AG10803 (cell line): ENCODE measurements at regions not wholly inside any gene's neighbourhood (a gene's known extent, or its start where the extent isn't known, plus 50 kb on each side); places are given as distances from the start of the nearest gene placed in this dataset.

Experiments used
- DNase-seq: peaks from one replicate; pipeline ENCODE4 v3.0.0; 2010; ENCODE audit warnings: low read depth
- H3K4me3 ChIP-seq: 2 replicates; pipeline ENCODE4 v1.5.1; 2011; ENCODE audit warnings: mild to moderate bottlenecking, low read length, control low read depth
- CTCF ChIP-seq: conservative IDR thresholded peaks from 2 replicates; pipeline ENCODE4 v1.5.1; 2011; ENCODE audit warnings: mild to moderate bottlenecking, low read length, control low read depth, inconsistent platforms

GRCh38 chr10:83701799-83702198, 437.5 kb upstream of the GHITM start:
- no peak for TF ChIP-seq CTCF
- DNase-seq = no peak
- no peak overlapping the region for H3K4me3 ChIP-seq

GRCh38 chr10:83702731-83703130, 436.6 kb upstream of the GHITM start:
- H3K4me3 ChIP-seq = no peak overlapping the region
- no peak for TF ChIP-seq CTCF
- no peak for DNase-seq

GRCh38 chr10:83706120-83706519, 433.2 kb upstream of the GHITM start:
- TF ChIP-seq CTCF = no peak
- DNase-seq = no peak
- H3K4me3 ChIP-seq = no peak overlapping the region

GRCh38 chr10:83706952-83707582, 432.2 kb upstream of the GHITM start:
- H3K4me3 ChIP-seq = no peak overlapping the region
- TF ChIP-seq CTCF = no peak
- DNase-seq = no peak

DNA sequence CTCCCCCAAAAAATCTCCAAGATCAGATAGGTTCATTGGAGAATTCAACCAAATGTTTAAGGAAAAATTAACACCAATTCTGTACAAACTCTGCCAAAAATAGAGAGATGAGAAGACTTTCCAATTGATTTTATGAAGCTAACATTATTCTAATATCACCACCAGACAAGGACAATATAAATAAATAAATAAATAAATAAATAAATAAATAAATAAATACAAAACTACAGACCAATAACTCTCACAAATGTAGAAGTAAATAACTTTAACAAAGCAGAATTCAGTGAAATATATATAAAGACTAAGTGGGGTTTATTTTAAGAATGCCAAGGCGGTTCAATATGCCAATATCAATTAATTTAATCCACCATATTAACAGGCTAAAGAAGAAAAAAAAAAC, 425.9 kb upstream of the GHITM start:
- DNase-seq = no peak
- no peak overlapping the region for H3K4me3 ChIP-seq
- no peak for TF ChIP-seq CTCF

GRCh38 chr10:83723080-83723479, 416.2 kb upstream of the GHITM start:
- TF ChIP-seq CTCF = no peak
- no peak for DNase-seq
- H3K4me3 ChIP-seq = no peak overlapping the region

GRCh38 chr10:83724471-83725241, 414.7 kb upstream of the GHITM start:
- no peak for TF ChIP-seq CTCF
- DNase-seq = no peak
- no peak overlapping the region for H3K4me3 ChIP-seq
